GM21529 (cell line): ENCODE measurements at regions not wholly inside any gene's neighbourhood (a gene's known extent, or its start where the extent isn't known, plus 50 kb on each side); places are given as distances from the start of the nearest gene placed in this dataset.
"Not testable (repeated sequence)": the region's sequence is repeated elsewhere in the genome, so short reads cannot be mapped to it uniquely, and the experiment has no call there.

Experiments
- ATAC-seq: cut with Tn5 transposase; IDR thresholded peaks from one replicate; pipeline ENCODE4 v1.9.1; 2021; ENCODE audit not compliant: unreplicated experiment

GRCh38 chr6:167208819-167209576 is 51.2 kb upstream of the GPR31 start:
- no peak for ATAC-seq

- ATAC-seq: no peak
Observed at GRCh38 chr6:167209577-167209975, 51.8 kb upstream of the GPR31 start.

GRCh38 chr6:167210375-167211294 is 52.9 kb upstream of the GPR31 start:
- ATAC-seq: no peak

GRCh38 chr6:167211295-167211648 is 53.5 kb upstream of the GPR31 start:
- no peak for ATAC-seq

- peak; percentile 34 for ATAC-seq
Observed at GRCh38 chr6:167211881-167212712, 54.3 kb upstream of the GPR31 start.

- ATAC-seq: peak; percentile 86
Observed at GRCh38 chr6:167212713-167213005, 54.9 kb upstream of the GPR31 start.

GRCh38 chr6:167214206-167214605 is 56.4 kb upstream of the GPR31 start:
- ATAC-seq: no peak

GRCh38 chr6:167215429-167216250 is 57.9 kb upstream of the GPR31 start:
- not testable (repeated sequence) for ATAC-seq

GRCh38 chr6:167216390-167217050 is 58.7 kb upstream of the GPR31 start:
- not testable (repeated sequence) for ATAC-seq

- ATAC-seq: not testable (repeated sequence)
Observed at GRCh38 chr6:167217073-167217472, 59.3 kb upstream of the GPR31 start.

- peak; percentile 75 for ATAC-seq
Observed at GRCh38 chr6:167217951-167218759, 60.4 kb upstream of the GPR31 start.

- ATAC-seq: not testable (repeated sequence)
Observed at GRCh38 chr6:167219079-167219478, 61.3 kb upstream of the GPR31 start.

GRCh38 chr6:167219967-167220512 is 62.3 kb upstream of the GPR31 start:
- no peak for ATAC-seq

- ATAC-seq: no peak
Observed at GRCh38 chr6:167221400-167222201, 63.8 kb upstream of the GPR31 start.

- ATAC-seq: not testable (repeated sequence)
Observed at GRCh38 chr6:167225566-167226382, 65.3 kb upstream of the UNC93A start.

- ATAC-seq: no peak
Observed at GRCh38 chr6:167226383-167226685, 64.8 kb upstream of the UNC93A start.

- ATAC-seq: no peak
Observed at GRCh38 chr6:167226791-167227190, 64.3 kb upstream of the UNC93A start.
